ENCODE measurements at regions not wholly inside any gene's neighbourhood (a gene's known extent, or its start where the extent isn't known, plus 50 kb on each side); places are given as distances from the start of the nearest gene placed in this dataset.

DNA sequence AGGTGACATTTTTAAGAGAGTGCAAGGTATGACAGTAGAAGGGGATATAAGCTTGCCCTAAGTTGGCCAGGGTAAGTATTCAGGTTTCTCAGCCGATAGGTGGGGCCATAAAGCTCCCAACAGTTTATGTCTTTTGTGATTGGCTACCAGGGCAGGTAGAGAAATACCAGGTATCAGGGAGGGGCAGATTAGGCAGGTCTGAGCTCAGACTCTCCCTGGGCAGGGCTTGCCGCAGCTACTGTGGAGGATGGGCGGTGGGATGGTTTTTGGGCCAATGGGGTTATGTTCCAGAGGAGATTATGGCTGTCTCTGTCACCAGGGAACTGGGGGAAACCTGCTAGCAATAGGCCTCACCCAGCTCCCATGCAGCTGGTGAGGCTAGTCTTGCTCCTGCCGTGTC lies 211.6 kb downstream of the PTH2R start:
- TF ChIP-seq CTCF (IDR thresholded peaks at IDR 0.05; ENCODE audit: borderline replicate concordance, extremely low read depth, low read length, poor library complexity, severe bottlenecking) (no peak), EZH2 (IDR thresholded peaks at IDR 0.05; ENCODE audit: borderline replicate concordance, low read depth, low read length, severe bottlenecking) (no peak)
- Histone ChIP-seq H3K4me2 (ENCODE audit: insufficient read depth, low read length) (no peak overlapping the region), H3K9me3 (ENCODE audit: insufficient read depth, low read length, severe bottlenecking) (no peaks in the 10 kb centered on the region), H3K4me3 (ENCODE audit: low read depth in 1 of 2, low read length in 2 of 2) (no peak overlapping the region), H3K4me1 (ENCODE audit: insufficient read depth, low read length) (no peaks in the 10 kb centered on the region), H3K36me3 (ENCODE audit: insufficient read depth, low read length) (no peaks in the 10 kb centered on the region), H2AFZ (ENCODE audit: low read depth, low read length) (no peak overlapping the region), H3K9ac (ENCODE audit: low read depth, low read length) (no peak overlapping the region), H3K27ac (ENCODE audit: low read length) (no peak overlapping the region), H4K20me1 (ENCODE audit: insufficient read depth, low read length) (no peaks in the 10 kb centered on the region), H3K27me3 (ENCODE audit: insufficient read depth, low read length, poor library complexity) (no peaks in the 10 kb centered on the region), H3K79me2 (ENCODE audit: insufficient read depth, low read length) (no peaks in the 10 kb centered on the region)
- no peak for DNase-seq
- ATAC-seq (ENCODE audit: insufficient read depth, low read depth), result no peak

- Histone ChIP-seq H3K27ac (ENCODE audit: low read length) (no peak overlapping the region), H3K9me3 (ENCODE audit: insufficient read depth, low read length, severe bottlenecking) (no peaks in the 10 kb centered on the region), H3K4me2 (ENCODE audit: insufficient read depth, low read length) (no peak overlapping the region), H2AFZ (ENCODE audit: low read depth, low read length) (no peak overlapping the region), H3K27me3 (ENCODE audit: insufficient read depth, low read length, poor library complexity) (no peaks in the 10 kb centered on the region), H3K4me3 (ENCODE audit: low read depth in 1 of 2, low read length in 2 of 2) (no peak overlapping the region), H3K4me1 (ENCODE audit: insufficient read depth, low read length) (no peaks in the 10 kb centered on the region), H3K79me2 (ENCODE audit: insufficient read depth, low read length) (no peaks in the 10 kb centered on the region), H3K36me3 (ENCODE audit: insufficient read depth, low read length) (no peaks in the 10 kb centered on the region), H3K9ac (ENCODE audit: low read depth, low read length) (no peak overlapping the region), H4K20me1 (ENCODE audit: insufficient read depth, low read length) (no peaks in the 10 kb centered on the region)
- DNase-seq, result no peak
- ATAC-seq (ENCODE audit: insufficient read depth, low read depth), result no peak
- TF ChIP-seq CTCF (IDR thresholded peaks at IDR 0.05; ENCODE audit: borderline replicate concordance, extremely low read depth, low read length, poor library complexity, severe bottlenecking) (no peak), EZH2 (IDR thresholded peaks at IDR 0.05; ENCODE audit: borderline replicate concordance, low read depth, low read length, severe bottlenecking) (no peak)
These were observed 213.4 kb downstream of the PTH2R start for GRCh38 chr2:208619993-208620392.

DNA sequence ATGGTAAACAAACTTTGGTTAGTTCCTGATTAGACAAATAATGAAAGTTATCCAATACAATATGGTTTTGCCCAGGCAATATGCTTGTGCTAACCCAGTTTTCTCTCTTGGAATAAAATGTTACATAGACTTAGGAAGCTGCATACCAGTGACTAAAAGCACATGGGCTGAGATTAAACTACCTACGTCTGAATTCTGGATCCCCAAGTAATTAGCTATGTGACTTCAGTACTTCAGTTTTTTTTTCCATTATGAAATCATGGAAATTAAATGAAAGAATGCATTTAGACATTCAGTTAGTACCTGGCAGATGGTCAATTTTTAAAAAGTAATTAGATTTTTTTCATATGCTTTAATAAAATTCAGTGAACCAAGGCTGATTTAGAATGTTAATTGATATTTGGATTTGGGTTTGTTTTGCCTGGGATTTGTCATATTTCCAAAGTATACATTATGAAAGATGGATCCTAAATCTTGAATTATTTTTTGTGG lies 213.9 kb downstream of the PTH2R start:
- DNase-seq, result no peak
- Histone ChIP-seq H3K27me3 (ENCODE audit: insufficient read depth, low read length, poor library complexity) (no peaks in the 10 kb centered on the region), H3K4me2 (ENCODE audit: insufficient read depth, low read length) (no peak overlapping the region), H3K9me3 (ENCODE audit: insufficient read depth, low read length, severe bottlenecking) (no peaks in the 10 kb centered on the region), H2AFZ (ENCODE audit: low read depth, low read length) (no peak overlapping the region), H4K20me1 (ENCODE audit: insufficient read depth, low read length) (no peaks in the 10 kb centered on the region), H3K27ac (ENCODE audit: low read length) (no peak overlapping the region), H3K36me3 (ENCODE audit: insufficient read depth, low read length) (no peaks in the 10 kb centered on the region), H3K4me3 (ENCODE audit: low read depth in 1 of 2, low read length in 2 of 2) (no peak overlapping the region), H3K4me1 (ENCODE audit: insufficient read depth, low read length) (no peaks in the 10 kb centered on the region), H3K79me2 (ENCODE audit: insufficient read depth, low read length) (no peaks in the 10 kb centered on the region), H3K9ac (ENCODE audit: low read depth, low read length) (no peak overlapping the region)
- TF ChIP-seq CTCF (IDR thresholded peaks at IDR 0.05; ENCODE audit: borderline replicate concordance, extremely low read depth, low read length, poor library complexity, severe bottlenecking) (no peak), EZH2 (IDR thresholded peaks at IDR 0.05; ENCODE audit: borderline replicate concordance, low read depth, low read length, severe bottlenecking) (no peak)
- ATAC-seq (ENCODE audit: insufficient read depth, low read depth), result no peak

All from DND-41 (cell line).